GM18519 (cell line): ENCODE measurements at regions not wholly inside any gene's neighbourhood (a gene's known extent, or its start where the extent isn't known, plus 50 kb on each side); places are given as distances from the start of the nearest gene placed in this dataset.

ENCODE experiments used
- ATAC-seq: cut with Tn5 transposase; IDR thresholded peaks from one replicate; pipeline ENCODE4 v1.9.1; 2021; ENCODE audit warnings: mild to moderate bottlenecking, moderate library complexity; ENCODE audit not compliant: unreplicated experiment, low FRiP score

- ATAC-seq: no peak
Observed at GRCh38 chr12:61797266-61797665, 462.9 kb upstream of the USP15 start.

- no peak for ATAC-seq
Observed at GRCh38 chr12:61798778-61799177, 461.4 kb upstream of the USP15 start.

GRCh38 chr12:61804301-61804700 is 455.9 kb upstream of the USP15 start:
- ATAC-seq: no peak

- ATAC-seq: no peak
Observed at GRCh38 chr12:61808856-61809255, 451.3 kb upstream of the USP15 start.

- no peak for ATAC-seq
Observed at GRCh38 chr12:61810486-61810885, 449.7 kb upstream of the USP15 start.

GRCh38 chr12:61821381-61821780 is 438.8 kb upstream of the USP15 start:
- ATAC-seq: no peak

- ATAC-seq: no peak
Observed at GRCh38 chr12:61823102-61823501, 437.1 kb upstream of the USP15 start.

GRCh38 chr12:61846765-61847164 is 413.4 kb upstream of the USP15 start:
- ATAC-seq: no peak

GRCh38 chr12:61848893-61849292 is 411.3 kb upstream of the USP15 start:
- ATAC-seq: no peak

GRCh38 chr12:61853945-61854344 is 406.3 kb upstream of the USP15 start:
- ATAC-seq: no peak

GRCh38 chr12:61854902-61855301 is 405.3 kb upstream of the USP15 start:
- ATAC-seq: no peak

GRCh38 chr12:61857968-61858367 is 402.2 kb upstream of the USP15 start:
- no peak for ATAC-seq

- no peak for ATAC-seq
Observed at GRCh38 chr12:61860451-61860850, 399.8 kb upstream of the USP15 start.

GRCh38 chr12:61862986-61863385 is 397.2 kb upstream of the USP15 start:
- ATAC-seq: no peak

GRCh38 chr12:61863811-61864210 is 396.4 kb upstream of the USP15 start:
- no peak for ATAC-seq

GRCh38 chr12:61869796-61870195 is 390.4 kb upstream of the USP15 start:
- ATAC-seq: no peak

- ATAC-seq: no peak
Observed at GRCh38 chr12:61870658-61871484, 389.3 kb upstream of the USP15 start.

GRCh38 chr12:61871485-61871810 is 388.8 kb upstream of the USP15 start:
- ATAC-seq: no peak

- ATAC-seq: no peak
Observed at GRCh38 chr12:61879229-61879628, 381.0 kb upstream of the USP15 start.

GRCh38 chr12:61880186-61880585 is 380.0 kb upstream of the USP15 start:
- no peak for ATAC-seq

- ATAC-seq: no peak
Observed at GRCh38 chr12:61891632-61892031, 368.6 kb upstream of the USP15 start.

- no peak for ATAC-seq
Observed at GRCh38 chr12:61894168-61894567, 366.0 kb upstream of the USP15 start.

- ATAC-seq: no peak
Observed at GRCh38 chr12:61896436-61896835, 363.8 kb upstream of the USP15 start.
